Fibroblast of skin of left biceps (primary cell): ENCODE measurements at regions not wholly inside any gene's neighbourhood (a gene's known extent, or its start where the extent isn't known, plus 50 kb on each side); places are given as distances from the start of the nearest gene placed in this dataset.
A peak's percentile ranks its signal among the peaks of the same experiment; 100 is the strongest.
"Not testable (repeated sequence)": the region's sequence is repeated elsewhere in the genome, so short reads cannot be mapped to it uniquely, and the experiment has no call there.

Experiments used
- DNase-seq, 2 experiments: peaks; one replicate each; pipeline ENCODE4 v3.0.0-alpha.2; 2013; ENCODE audit warnings: low read depth in 2 of 2

- no peak for DNase-seq
Observed at GRCh38 chr1:70671006-70671405, 259.9 kb downstream of the CTH start.

GRCh38 chr1:70672442-70672888, 261.4 kb downstream of the CTH start:
- no peak for DNase-seq

DNA sequence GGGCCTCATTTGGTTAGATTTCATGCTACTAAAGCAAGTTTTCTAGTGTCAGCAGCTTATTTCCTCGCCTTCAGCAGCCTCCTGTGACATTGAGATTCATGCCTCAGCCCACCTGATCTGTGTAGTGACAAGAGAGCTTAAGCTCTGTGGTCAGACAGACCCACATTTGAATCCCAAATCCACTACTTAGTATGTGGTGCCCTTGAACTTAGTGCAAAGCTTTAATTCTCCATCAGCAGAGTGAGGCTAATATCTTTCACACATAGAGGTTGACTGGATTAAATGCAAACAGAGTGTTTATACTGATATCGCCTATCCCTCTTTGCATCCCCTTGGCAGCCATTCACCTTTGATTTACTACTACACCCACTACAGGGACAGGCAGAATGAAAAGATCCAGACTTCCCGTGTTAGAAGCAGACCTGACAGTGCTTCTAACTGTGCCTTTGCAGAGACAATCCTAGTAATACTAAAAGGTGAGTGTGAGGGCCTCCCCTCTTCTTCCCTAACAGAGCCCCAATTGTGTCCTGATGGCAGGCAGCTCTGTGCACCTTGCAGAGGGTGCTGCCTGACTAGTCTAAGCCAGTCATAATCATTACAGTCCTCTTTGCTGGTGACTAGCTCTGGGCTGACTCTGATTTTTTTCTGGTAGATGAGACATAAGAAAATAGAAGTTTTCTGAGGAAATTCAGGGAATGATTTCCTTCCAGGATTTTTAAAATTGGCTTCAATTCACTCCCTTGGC, 264.0 kb downstream of the CTH start:
- no peak for DNase-seq

DNA sequence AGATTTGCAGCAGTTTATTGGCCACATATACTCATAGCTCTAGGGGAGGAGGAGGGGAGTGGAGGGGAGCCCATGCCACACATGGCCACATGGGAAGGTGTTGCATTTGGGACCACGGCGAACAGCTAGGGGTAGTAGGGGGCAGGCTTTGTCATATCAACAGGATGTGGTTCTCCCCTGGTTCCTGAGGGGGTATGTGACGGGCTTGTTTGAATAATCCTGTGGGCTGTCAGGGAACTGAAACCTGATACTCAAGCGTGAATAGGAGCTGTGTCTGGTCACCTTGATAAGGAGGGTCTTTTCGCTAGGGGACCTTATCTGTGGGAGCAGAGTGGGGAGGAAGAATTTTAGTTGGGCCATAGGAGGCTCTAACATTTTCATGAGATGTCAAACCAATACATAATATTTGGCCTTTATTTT, 264.7 kb downstream of the CTH start:
- DNase-seq: no peak

DNA sequence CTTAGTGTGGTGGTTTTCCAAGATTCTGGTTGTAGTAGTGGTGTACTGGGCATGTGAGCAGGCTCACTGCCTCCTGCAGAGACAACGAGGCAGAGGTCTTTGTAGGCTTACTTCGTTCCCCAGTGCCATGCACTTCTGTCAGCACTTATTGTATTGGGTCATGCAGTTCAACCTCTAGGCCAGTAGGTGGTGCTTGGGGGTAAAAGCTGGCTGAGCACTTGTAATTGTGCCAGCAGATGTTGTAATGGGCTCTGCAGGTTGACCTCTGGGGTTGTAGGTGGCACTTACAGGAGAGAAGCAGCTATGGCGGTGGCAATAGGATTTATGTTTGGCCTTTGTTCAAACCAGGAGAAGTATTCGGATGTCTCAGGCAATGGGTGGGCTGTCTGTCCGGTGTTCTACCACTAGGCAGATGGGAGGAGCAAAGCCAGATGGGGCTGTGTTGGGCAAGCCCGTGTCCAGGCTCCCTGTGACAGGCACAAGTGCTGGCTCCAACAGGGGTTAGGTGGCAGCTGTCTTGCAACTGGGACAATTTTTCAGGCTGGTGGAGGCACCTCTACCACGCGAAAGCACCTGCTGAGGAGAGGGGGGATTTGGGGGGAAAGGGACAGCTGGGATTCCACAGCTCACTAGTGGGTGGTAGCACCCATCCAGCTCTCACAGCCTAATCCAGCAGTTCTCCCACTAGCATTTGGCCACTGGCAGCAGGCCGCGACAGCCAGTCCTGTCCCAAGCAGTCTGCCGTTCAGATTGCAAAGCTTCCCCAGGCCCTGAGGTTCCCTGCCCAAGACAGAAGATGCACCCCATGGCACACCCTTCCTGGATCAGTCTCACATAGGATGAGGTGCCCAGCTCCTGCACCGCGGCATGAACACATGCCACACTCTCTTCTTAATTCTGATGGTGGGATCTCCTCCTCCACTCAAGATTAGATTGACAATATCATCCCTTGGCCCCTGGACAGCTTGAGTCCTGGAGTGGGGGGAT, 274.5 kb downstream of the CTH start:
- DNase-seq: peak in 1 of 2 experiments; percentile 14

DNA sequence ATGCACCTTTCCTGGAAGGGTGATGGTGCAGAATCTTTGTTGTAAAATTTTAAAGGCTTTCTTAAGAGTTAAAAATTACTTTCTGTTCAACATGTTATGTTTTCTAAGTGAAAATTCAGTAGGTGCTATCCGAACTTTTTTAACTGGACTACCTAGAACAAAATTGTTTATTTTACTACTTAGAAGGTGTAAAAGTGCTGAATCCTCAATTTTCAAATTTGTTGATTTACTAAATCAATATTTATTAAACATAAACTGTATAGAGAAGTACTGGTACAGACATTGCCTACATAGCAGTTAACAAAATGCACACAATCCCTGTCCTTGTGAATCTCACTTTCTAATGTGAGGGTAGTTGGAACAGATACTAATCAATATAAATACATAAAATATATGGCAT, 277.5 kb downstream of the CTH start:
- no peak for DNase-seq

DNA sequence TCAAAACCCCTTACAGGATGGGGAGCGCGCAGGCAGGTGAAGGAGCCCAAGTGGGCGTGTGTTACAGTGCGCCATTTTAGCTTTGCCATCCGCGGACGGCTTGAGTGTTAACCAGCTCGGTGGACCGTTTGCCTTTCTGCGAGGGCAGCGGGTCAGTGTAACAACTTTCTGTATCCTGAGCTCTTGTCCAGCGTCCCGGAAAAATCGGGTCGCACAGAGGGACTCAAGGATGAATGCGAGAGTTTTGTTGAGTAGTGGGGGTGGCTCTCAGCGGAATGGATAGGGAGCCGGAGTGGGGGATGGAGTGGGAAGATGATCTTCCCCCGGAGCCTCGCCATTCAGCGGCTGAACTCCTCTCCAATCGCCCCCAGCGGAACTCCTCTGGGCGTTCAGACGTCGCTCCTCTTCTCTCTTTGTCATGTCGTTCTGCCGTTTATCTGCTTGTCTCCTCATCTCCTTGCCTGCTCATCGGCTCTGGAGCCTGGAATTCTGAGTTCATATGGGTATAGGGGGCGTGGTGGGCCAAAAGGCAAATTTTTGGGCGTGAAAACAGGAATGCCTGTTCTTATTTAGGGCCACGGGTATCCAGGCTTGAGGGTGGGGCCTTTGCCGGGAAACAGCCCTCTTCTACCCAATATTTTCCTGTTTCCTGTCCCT, 295.4 kb downstream of the CTH start:
- DNase-seq: no peak

DNA sequence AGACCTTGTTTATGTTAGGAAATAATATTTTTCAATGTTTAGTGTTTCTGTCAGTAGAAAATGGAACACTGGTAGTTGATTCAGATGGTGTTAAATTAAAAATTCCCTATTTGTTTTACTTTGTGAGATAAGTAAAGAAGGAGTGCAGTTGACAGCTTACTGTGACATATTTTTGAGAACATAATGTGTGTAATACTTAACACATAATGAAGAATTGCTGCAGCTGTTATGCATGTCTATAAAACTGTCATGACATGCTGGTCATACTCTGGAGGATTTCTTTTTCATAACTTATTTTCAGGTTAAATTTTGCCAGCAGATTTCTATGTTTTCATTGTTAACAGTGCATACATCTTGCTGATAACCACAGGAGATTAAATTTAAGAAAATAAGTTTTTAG, 296.1 kb downstream of the CTH start:
- no peak for DNase-seq

DNA sequence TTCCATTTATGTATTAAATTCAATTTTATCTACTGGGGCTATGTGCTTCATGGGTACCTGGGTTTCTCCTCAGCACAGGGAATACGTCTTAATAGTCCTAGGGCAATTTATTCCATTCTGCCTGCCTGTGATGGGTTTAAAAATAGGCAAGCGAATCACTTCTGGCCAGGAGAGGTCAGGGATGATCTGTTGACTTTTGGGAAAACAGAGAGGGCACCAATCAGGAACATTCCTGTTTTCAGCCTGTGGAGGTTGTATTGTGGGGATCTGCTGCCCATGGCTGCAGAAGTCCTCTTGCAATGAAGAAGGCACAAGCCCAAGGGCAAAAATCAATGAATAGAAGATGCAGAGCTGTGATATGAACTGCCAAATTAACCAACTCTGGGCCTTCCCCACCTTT, 303.1 kb downstream of the CTH start:
- DNase-seq: no peak

DNA sequence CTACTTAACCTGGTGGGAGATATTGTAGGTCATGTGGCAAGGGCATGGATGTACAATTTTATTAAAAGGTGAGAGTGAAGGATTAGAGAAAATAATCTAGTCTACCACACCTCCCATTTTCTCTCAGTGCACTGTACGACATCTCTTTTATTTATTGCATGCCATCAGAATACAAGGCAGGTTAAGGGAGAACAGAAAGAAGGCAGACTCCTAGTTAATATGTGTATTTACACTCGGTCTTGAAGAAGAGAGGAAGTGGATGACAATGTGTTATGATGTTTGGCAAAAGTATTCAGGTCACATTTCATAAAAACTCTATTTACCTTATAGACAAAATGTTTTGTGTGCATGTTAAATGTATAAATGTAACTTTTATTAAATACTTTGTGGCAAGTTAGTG, 306.1 kb downstream of the CTH start:
- no peak for DNase-seq

DNA sequence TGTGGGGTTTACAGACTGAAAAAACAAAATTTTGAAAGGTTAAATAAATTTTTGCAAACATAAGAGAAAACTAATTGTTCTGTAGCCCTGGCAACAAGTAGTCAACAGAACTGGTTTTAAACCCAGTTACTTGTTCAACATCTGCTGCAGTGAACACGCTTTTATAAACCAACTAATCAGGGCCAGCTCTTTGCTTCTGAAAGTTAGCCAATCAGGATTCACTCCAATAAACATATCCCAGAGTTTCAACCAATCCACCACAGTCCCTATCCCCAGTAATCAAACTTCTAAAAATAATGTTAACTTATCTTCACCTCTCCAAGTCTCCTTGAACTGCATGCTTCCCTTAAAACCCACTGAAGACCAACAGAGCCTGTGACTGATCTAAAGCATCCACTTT, 306.6 kb downstream of the CTH start:
- DNase-seq: no peak

DNA sequence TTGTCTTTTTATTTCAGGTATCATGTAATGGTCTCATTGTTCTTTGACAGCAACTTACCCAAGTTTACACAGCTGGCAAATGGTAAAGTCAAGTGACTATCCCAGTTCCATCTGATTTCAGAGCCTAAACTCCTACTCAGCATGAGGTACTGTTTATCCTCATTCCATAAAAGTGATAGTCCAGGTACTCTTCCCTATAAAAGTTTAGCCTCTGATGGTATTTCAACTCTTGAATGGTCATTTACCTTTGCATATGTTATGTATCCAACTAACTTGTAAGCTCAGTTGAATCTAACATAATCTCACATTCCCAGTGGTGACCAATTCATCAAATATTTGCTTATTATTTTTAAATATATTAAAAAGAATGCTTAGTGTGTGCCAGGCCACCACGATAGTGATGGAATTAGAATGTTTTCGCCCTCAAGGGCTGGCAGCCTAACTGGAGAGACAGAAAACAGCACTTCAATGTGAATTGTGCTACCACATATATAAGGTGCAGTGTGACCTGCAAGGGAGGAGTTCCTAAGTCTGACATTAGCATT, 307.1 kb downstream of the CTH start:
- no peak for DNase-seq

DNA sequence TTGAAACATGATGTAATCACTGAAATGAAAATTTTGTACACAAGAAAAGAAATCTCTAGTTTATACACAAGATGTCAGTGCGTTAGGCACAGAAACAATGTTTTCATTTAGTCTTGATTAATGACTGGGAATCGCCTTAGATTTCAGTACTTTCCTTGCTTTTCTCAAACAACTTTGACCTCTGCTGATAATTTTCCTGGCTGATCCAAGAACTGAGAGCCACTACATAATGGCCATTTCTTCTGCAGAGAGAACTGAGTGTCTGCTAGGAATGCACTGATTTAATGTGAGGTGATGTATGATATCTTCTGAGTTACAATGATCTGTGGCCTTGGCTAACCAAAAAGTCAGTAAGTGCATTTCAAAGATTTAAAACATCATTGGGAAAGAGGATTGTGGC, 308.1 kb downstream of the CTH start:
- no peak for DNase-seq

- DNase-seq: no peak
Observed at GRCh38 chr1:70720109-70720508, 309.0 kb downstream of the CTH start.

GRCh38 chr1:70720521-70720920, 309.5 kb downstream of the CTH start:
- DNase-seq: no peak

DNA sequence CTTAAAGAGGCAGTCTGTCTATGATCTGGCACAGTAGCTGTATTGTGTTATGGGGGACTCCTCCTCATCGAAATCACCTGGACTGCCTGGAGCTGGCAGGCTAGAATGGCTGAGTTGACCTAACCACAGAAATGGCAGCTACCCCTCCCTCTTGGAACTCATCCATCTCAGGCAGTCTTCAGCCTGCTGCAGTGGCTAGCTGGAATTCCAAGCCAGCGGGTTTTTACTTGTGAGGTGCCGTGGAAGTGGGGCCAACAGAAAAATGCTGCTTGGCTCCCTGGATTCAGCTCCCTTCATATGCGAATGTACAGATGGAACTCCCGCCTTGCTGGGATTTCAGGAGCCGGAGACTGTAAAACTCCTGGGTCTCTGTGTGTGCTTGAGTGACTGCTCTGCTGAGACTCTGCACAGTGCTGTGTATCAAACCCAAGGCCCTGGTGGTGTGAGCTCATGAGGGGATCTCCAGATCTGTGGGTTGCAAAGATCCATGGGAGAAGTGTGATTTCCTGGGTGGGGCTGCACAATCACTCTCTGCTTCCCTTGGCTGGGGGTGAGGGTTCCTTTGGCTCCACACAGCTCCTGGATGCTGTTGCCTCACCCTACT, 316.9 kb downstream of the CTH start:
- no peak for DNase-seq

- not testable (repeated sequence) for DNase-seq
Observed at GRCh38 chr1:70736518-70736917, 311.1 kb downstream of the PTGER3 start.

DNA sequence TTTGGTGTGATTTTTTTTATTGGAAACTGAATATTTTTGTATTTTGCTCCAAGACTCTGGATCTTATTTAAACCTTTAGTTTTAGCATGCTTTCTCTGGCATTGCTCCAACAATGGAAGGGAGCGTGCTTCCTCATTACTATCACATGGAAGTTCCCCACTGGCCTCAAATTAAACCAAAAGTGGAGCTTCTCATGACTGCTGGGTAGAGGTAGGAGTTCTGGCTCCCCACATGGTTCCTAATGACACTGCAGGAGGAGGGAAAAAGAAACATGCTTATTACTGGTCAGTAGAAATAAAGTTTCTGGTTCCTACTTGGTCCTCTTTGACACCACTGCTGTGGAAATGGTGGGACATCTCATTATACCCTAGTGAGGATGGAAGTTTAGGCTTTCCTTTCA, 310.5 kb downstream of the PTGER3 start:
- no peak for DNase-seq

DNA sequence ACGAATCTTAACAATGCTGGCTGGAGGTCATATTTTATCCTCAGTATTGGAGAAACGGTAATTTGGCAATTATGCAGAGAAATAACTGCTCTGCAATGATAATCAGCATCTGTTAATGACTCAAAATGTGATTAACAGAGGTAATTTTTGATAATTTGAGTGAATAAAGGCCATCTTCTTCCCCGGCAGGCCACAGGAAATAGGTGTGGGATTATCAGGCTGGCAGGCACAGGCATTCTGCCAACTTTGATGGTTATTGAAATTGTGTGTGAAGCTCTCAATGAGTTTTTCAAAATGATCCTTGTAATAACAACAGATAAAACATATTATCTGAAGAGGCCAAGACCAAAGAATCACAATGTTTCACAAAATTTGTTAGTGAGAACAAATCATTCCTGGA, 309.0 kb downstream of the PTGER3 start:
- DNase-seq: no peak

DNA sequence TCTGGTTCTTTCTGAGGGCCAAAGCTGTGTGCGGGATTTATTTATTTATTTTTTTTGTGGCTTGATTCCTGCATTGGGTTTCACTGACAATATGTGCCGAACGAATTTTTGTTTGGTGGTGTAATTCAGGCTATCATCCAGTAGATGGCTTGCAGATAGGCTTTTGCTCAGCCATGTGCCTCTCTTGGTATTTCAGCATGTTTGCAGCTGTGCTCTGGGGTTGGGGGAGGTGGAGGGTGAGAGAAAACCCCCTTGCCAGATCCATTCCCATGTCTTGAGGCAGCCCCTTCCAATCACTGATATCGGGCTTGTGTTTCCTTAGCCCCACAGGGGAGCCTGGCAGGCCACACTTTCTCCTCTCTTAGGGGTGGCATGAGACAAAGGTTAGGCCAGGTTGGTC, 302.4 kb downstream of the PTGER3 start:
- DNase-seq: no peak

- not testable (repeated sequence) for DNase-seq
Observed at GRCh38 chr1:70746062-70746461, 301.6 kb downstream of the PTGER3 start.

GRCh38 chr1:70747123-70747522, 300.5 kb downstream of the PTGER3 start:
- DNase-seq: not testable (repeated sequence)
